ENCODE measurements at regions not wholly inside any gene's neighbourhood (a gene's known extent, or its start where the extent isn't known, plus 50 kb on each side); places are given as distances from the start of the nearest gene placed in this dataset.

GRCh38 chr10:35912615-35913569 is 270.8 kb upstream of the FZD8 start:
- no peak for TF ChIP-seq RAD21 (IDR thresholded peaks at IDR 0.05; ENCODE audit: low read depth)
- TF ChIP-seq EGR1 (IDR thresholded peaks at IDR 0.05): no peak
- TF ChIP-seq YY1 (IDR thresholded peaks at IDR 0.05; ENCODE audit: low read depth): no peak
- TF ChIP-seq ZBTB7A (IDR thresholded peaks at IDR 0.05; ENCODE audit: low read depth): no peak
- TF ChIP-seq TEAD4 (IDR thresholded peaks at IDR 0.05): no peak

DNA sequence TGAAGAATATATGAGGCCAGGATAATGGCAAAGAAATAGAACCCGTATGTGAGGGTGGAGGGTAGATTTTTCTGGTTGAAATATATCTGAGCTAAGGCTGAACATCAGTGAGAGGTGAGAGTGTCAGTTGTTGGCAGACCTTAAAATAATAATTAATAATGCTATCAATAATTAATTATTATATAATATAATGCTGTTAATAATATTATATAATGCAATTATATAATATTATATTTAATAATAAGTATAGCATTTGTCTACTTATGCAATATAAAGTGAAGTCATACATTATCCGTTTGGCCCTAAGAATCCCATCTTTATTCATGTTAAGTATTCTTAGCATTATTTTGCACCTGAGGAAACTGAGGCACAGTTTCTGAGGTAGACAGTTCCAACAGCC is 269.9 kb upstream of the FZD8 start:
- TF ChIP-seq TCF12 (IDR thresholded peaks at IDR 0.05; ENCODE audit: low read depth) (no peak), REST (IDR thresholded peaks at IDR 0.05; ENCODE audit: low read depth) (no peak), YY1 (IDR thresholded peaks at IDR 0.05; ENCODE audit: low read depth) (no peak)

- TF ChIP-seq TAF1 (IDR thresholded peaks at IDR 0.05; ENCODE audit: low read depth) (no peak), NFIC (IDR thresholded peaks at IDR 0.05) (no peak), USF1 (IDR thresholded peaks at IDR 0.05) (no peak), ZBTB7A (IDR thresholded peaks at IDR 0.05; ENCODE audit: low read depth) (no peak), TEAD4 (IDR thresholded peaks at IDR 0.05) (no peak), CEBPB (IDR thresholded peaks at IDR 0.05) (no peak), FOXM1 (IDR thresholded peaks at IDR 0.05; ENCODE audit: borderline replicate concordance, low read depth) (no peak), EGR1 (IDR thresholded peaks at IDR 0.05) (no peak), RAD21 (IDR thresholded peaks at IDR 0.05; ENCODE audit: low read depth) (no peak), EP300 (IDR thresholded peaks at IDR 0.05; ENCODE audit: borderline replicate concordance) (no peak)
These were observed 269.1 kb upstream of the FZD8 start for GRCh38 chr10:35911233-35911632.

DNA sequence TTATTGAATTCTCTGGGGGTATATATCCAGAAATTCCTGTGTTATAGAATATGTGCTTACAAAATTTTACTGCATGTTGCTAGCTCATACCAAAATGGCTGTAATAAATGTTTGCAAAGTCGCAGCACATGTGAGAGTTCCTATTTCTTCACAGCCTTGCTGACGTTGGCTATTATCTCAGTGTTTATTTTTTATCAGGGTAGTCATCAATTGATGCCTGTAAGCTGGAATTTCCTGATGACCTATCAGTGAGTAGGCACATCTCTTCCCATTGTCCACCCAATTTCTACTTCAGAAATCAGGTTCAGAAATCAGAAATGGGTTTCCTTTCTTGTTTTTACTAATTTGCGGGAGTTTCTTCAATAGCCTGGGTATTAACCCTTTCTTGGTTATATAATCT is 268.1 kb upstream of the FZD8 start:
- TF ChIP-seq RAD21 (IDR thresholded peaks at IDR 0.05; ENCODE audit: low read depth) (no peak), TCF12 (IDR thresholded peaks at IDR 0.05; ENCODE audit: low read depth) (no peak), YY1 (IDR thresholded peaks at IDR 0.05; ENCODE audit: low read depth) (no peak), NFIC (IDR thresholded peaks at IDR 0.05) (no peak), TAF1 (IDR thresholded peaks at IDR 0.05; ENCODE audit: low read depth) (no peak), FOXM1 (IDR thresholded peaks at IDR 0.05; ENCODE audit: borderline replicate concordance, low read depth) (no peak), CEBPB (IDR thresholded peaks at IDR 0.05) (no peak), REST (IDR thresholded peaks at IDR 0.05; ENCODE audit: low read depth) (no peak), EGR1 (IDR thresholded peaks at IDR 0.05) (no peak), EP300 (IDR thresholded peaks at IDR 0.05; ENCODE audit: borderline replicate concordance) (no peak), CREB1 (IDR thresholded peaks at IDR 0.05; ENCODE audit: low read depth) (no peak), USF1 (IDR thresholded peaks at IDR 0.05) (no peak), TEAD4 (IDR thresholded peaks at IDR 0.05) (no peak), ZBTB7A (IDR thresholded peaks at IDR 0.05; ENCODE audit: low read depth) (no peak)
- TF ChIP-seq, protein P1, sequence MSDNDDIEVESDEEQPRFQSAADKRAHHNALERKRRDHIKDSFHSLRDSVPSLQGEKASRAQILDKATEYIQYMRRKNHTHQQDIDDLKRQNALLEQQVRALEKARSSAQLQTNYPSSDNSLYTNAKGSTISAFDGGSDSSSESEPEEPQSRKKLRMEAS (IDR thresholded peaks at IDR 0.05): no peak

- TF ChIP-seq, protein P1 (IDR thresholded peaks at IDR 0.05): no peak
- TF ChIP-seq TEAD4 (IDR thresholded peaks at IDR 0.05) (no peak), FOXM1 (IDR thresholded peaks at IDR 0.05; ENCODE audit: borderline replicate concordance, low read depth) (no peak), EP300 (IDR thresholded peaks at IDR 0.05; ENCODE audit: borderline replicate concordance) (no peak), REST (IDR thresholded peaks at IDR 0.05; ENCODE audit: low read depth) (no peak), NFIC (IDR thresholded peaks at IDR 0.05) (no peak), TAF1 (IDR thresholded peaks at IDR 0.05; ENCODE audit: low read depth) (no peak), ZBTB7A (IDR thresholded peaks at IDR 0.05; ENCODE audit: low read depth) (no peak), CREB1 (IDR thresholded peaks at IDR 0.05; ENCODE audit: low read depth) (no peak), CEBPB (IDR thresholded peaks at IDR 0.05) (no peak), EGR1 (IDR thresholded peaks at IDR 0.05) (no peak), YY1 (IDR thresholded peaks at IDR 0.05; ENCODE audit: low read depth) (no peak), TCF12 (IDR thresholded peaks at IDR 0.05; ENCODE audit: low read depth) (no peak), RAD21 (IDR thresholded peaks at IDR 0.05; ENCODE audit: low read depth) (no peak), USF1 (IDR thresholded peaks at IDR 0.05) (no peak)
These were observed 267.1 kb upstream of the FZD8 start for GRCh38 chr10:35909121-35909720.
